Panc1 (cell line): ENCODE measurements at regions not wholly inside any gene's neighbourhood (a gene's known extent, or its start where the extent isn't known, plus 50 kb on each side); places are given as distances from the start of the nearest gene placed in this dataset.

Source experiments
- POLR2AphosphoS5 ChIP-seq: IDR thresholded peaks from 2 replicates; pipeline ENCODE4 v1.6.1; 2012; ENCODE audit warnings: mild to moderate bottlenecking, low read depth, low read length, moderate library complexity
- SIN3A ChIP-seq: IDR thresholded peaks from 2 replicates; pipeline ENCODE4 v1.6.1; 2012; ENCODE audit warnings: low read depth, mild to moderate bottlenecking, low read length, moderate library complexity, borderline replicate concordance; ENCODE audit not compliant: insufficient read depth
- TCF7L2 ChIP-seq: IDR thresholded peaks from 2 replicates; pipeline ENCODE4 v1.6.1; 2011; ENCODE audit warnings: mild to moderate bottlenecking, low read depth, low read length, inconsistent platforms
- TF ChIP-seq, protein P1 (sequence below): fragments of 450-650 bp; IDR thresholded peaks from 2 replicates; pipeline ENCODE4 v1.5.1; 2017; ENCODE audit warnings: mild to moderate bottlenecking
- TF ChIP-seq, protein P2 (sequence below), 2 experiments: IDR thresholded peaks; 2 replicates each; pipeline ENCODE4 v1.6.1; 2011 to 2012; ENCODE audit warnings: low read depth in 2 of 2, control low read depth in 1 of 2, low read length in 1 of 2, mild to moderate bottlenecking in 1 of 2, moderate library complexity in 1 of 2; ENCODE audit not compliant: insufficient read depth in 1 of 2

DNA sequence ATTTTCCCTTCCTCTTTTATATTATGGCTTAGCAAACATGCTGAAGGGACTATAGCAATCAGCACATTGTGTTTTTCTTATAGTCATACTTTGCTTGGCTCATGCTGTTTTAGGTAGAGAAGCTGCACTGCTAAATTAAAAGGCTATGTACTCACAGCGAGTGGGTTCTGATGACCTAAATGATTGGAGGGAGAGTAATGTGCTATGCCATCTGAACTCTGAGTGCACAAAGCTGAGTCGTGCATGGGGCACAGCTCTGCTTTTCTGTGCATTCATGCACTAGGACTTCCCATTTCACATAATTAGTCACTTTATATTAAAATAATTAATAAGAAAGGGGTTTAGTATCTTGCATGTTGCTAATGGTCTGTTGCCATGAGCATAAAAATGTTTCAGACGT is 132.7 kb upstream of the ADGRL3 start:
- no peak for TF ChIP-seq POLR2AphosphoS5
- TF ChIP-seq, protein P1, sequence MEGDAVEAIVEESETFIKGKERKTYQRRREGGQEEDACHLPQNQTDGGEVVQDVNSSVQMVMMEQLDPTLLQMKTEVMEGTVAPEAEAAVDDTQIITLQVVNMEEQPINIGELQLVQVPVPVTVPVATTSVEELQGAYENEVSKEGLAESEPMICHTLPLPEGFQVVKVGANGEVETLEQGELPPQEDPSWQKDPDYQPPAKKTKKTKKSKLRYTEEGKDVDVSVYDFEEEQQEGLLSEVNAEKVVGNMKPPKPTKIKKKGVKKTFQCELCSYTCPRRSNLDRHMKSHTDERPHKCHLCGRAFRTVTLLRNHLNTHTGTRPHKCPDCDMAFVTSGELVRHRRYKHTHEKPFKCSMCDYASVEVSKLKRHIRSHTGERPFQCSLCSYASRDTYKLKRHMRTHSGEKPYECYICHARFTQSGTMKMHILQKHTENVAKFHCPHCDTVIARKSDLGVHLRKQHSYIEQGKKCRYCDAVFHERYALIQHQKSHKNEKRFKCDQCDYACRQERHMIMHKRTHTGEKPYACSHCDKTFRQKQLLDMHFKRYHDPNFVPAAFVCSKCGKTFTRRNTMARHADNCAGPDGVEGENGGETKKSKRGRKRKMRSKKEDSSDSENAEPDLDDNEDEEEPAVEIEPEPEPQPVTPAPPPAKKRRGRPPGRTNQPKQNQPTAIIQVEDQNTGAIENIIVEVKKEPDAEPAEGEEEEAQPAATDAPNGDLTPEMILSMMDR = no peak
- TF ChIP-seq, protein P2, sequence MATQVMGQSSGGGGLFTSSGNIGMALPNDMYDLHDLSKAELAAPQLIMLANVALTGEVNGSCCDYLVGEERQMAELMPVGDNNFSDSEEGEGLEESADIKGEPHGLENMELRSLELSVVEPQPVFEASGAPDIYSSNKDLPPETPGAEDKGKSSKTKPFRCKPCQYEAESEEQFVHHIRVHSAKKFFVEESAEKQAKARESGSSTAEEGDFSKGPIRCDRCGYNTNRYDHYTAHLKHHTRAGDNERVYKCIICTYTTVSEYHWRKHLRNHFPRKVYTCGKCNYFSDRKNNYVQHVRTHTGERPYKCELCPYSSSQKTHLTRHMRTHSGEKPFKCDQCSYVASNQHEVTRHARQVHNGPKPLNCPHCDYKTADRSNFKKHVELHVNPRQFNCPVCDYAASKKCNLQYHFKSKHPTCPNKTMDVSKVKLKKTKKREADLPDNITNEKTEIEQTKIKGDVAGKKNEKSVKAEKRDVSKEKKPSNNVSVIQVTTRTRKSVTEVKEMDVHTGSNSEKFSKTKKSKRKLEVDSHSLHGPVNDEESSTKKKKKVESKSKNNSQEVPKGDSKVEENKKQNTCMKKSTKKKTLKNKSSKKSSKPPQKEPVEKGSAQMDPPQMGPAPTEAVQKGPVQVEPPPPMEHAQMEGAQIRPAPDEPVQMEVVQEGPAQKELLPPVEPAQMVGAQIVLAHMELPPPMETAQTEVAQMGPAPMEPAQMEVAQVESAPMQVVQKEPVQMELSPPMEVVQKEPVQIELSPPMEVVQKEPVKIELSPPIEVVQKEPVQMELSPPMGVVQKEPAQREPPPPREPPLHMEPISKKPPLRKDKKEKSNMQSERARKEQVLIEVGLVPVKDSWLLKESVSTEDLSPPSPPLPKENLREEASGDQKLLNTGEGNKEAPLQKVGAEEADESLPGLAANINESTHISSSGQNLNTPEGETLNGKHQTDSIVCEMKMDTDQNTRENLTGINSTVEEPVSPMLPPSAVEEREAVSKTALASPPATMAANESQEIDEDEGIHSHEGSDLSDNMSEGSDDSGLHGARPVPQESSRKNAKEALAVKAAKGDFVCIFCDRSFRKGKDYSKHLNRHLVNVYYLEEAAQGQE (IDR thresholded peaks at IDR 0.05; ENCODE audit: insufficient read depth in 1 of 2, low read depth in 2 of 2, low read length in 1 of 2) = no peak
- no peak for TF ChIP-seq SIN3A
- no peak for TF ChIP-seq TCF7L2
